Astrocyte (in vitro differentiated cells and primary cell): ENCODE measurements at regions not wholly inside any gene's neighbourhood (a gene's known extent, or its start where the extent isn't known, plus 50 kb on each side); places are given as distances from the start of the nearest gene placed in this dataset.
"Not testable (repeated sequence)": the region's sequence is repeated elsewhere in the genome, so short reads cannot be mapped to it uniquely, and the experiment has no call there.

ENCODE experiments used
- DNase-seq: peaks from one replicate; pipeline ENCODE4 v3.0.0-alpha.2; 2010; ENCODE audit warnings: low read depth
- FAIRE-seq: peaks from 2 replicates; lab custom pipeline; 2011; peaks lifted over from hg19 to GRCh38; lab: Jason Lieb, UNC
- H2AFZ ChIP-seq: 2 replicates; pipeline ENCODE4 v1.6.0; 2012; ENCODE audit warnings: low read depth, low read length, inconsistent platforms
- H3K27ac ChIP-seq: 2 replicates; pipeline ENCODE4 v1.5.1; 2011; ENCODE audit warnings: low read depth, low read length, inconsistent platforms
- H3K27me3 ChIP-seq: 2 replicates; pipeline ENCODE4 v1.6.0; 2011; ENCODE audit warnings: low read length, inconsistent platforms; ENCODE audit not compliant: insufficient read depth
- H3K36me3 ChIP-seq: 2 replicates; pipeline ENCODE4 v1.5.1; 2011; ENCODE audit warnings: low read length, inconsistent platforms; ENCODE audit not compliant: insufficient read depth
- H3K4me1 ChIP-seq: 2 replicates; pipeline ENCODE4 v1.5.1; 2011; ENCODE audit warnings: low read length, inconsistent platforms; ENCODE audit not compliant: insufficient read depth
- H3K4me2 ChIP-seq: 2 replicates; pipeline ENCODE4 v1.6.0; 2012; ENCODE audit warnings: low read length, inconsistent platforms
- H3K4me3 ChIP-seq: 2 replicates; pipeline ENCODE4 v1.5.1; 2011; ENCODE audit warnings: low read depth, mild to moderate bottlenecking, low read length, inconsistent platforms; ENCODE audit not compliant: insufficient read depth
- H3K79me2 ChIP-seq: 2 replicates; pipeline ENCODE4 v1.6.0; 2012; ENCODE audit warnings: mild to moderate bottlenecking, low read length, inconsistent platforms; ENCODE audit not compliant: insufficient read depth
- H3K9ac ChIP-seq: 2 replicates; pipeline ENCODE4 v1.6.0; 2012; ENCODE audit warnings: mild to moderate bottlenecking, low read length, inconsistent platforms
- H3K9me3 ChIP-seq: 2 replicates; pipeline ENCODE4 v1.5.1; 2012; ENCODE audit warnings: low read depth, mild to moderate bottlenecking, low read length, inconsistent platforms; ENCODE audit not compliant: insufficient read depth
- H4K20me1 ChIP-seq: 2 replicates; pipeline ENCODE4 v1.6.0; 2012; ENCODE audit warnings: low read length, inconsistent platforms; ENCODE audit not compliant: insufficient read depth
- H3K27ac Mint-ChIP-seq: one replicate; pipeline ENCODE4 v1.8.0; 2021; ENCODE audit warnings: mild to moderate bottlenecking, mixed read lengths; ENCODE audit not compliant: unreplicated experiment
- H3K27me3 Mint-ChIP-seq: one replicate; pipeline ENCODE4 v1.8.0; 2021; ENCODE audit warnings: low read depth, mixed read lengths; ENCODE audit not compliant: unreplicated experiment
- H3K36me3 Mint-ChIP-seq: one replicate; pipeline ENCODE4 v1.8.0; 2021; ENCODE audit warnings: low read depth, mixed read lengths; ENCODE audit not compliant: unreplicated experiment
- H3K4me1 Mint-ChIP-seq: one replicate; pipeline ENCODE4 v1.8.0; 2021; ENCODE audit warnings: low read depth, mixed read lengths; ENCODE audit not compliant: unreplicated experiment
- H3K4me3 Mint-ChIP-seq: one replicate; pipeline ENCODE4 v1.8.0; 2021; ENCODE audit warnings: mild to moderate bottlenecking, moderate library complexity, mixed read lengths; ENCODE audit not compliant: unreplicated experiment
- H3K9me3 Mint-ChIP-seq: one replicate; pipeline ENCODE4 v1.8.0; 2021; ENCODE audit warnings: mild to moderate bottlenecking, mixed read lengths; ENCODE audit not compliant: unreplicated experiment
- CTCF ChIP-seq: IDR thresholded peaks from 2 replicates; pipeline ENCODE4 v1.5.1; 2011; ENCODE audit warnings: low read depth, mild to moderate bottlenecking, inconsistent platforms, low read length, moderate library complexity; ENCODE audit not compliant: insufficient read depth
- EZH2 ChIP-seq: IDR thresholded peaks from 2 replicates; pipeline ENCODE4 v1.6.1; 2012; ENCODE audit warnings: mild to moderate bottlenecking, low read length, inconsistent platforms; ENCODE audit not compliant: insufficient read depth

- H3K27me3 Mint-ChIP-seq, result no peaks in the 10 kb centered on the region
- no peaks in the 10 kb centered on the region for H4K20me1 ChIP-seq
- FAIRE-seq, result no peak
- H3K36me3 ChIP-seq, result no peaks in the 10 kb centered on the region
- no peak overlapping the region for H3K27ac ChIP-seq
- H3K27ac Mint-ChIP-seq, result no peak overlapping the region
- TF ChIP-seq EZH2, result no peak
- DNase-seq, result no peak
- no peaks in the 10 kb centered on the region for H3K27me3 ChIP-seq
- no peak overlapping the region for H2AFZ ChIP-seq
- H3K79me2 ChIP-seq, result no peaks in the 10 kb centered on the region
- no peaks in the 10 kb centered on the region for H3K9me3 ChIP-seq
- no peaks in the 10 kb centered on the region for H3K4me1 ChIP-seq
- no peaks in the 10 kb centered on the region for H3K36me3 Mint-ChIP-seq
- H3K9ac ChIP-seq, result no peak overlapping the region
- H3K4me3 ChIP-seq, result no peak overlapping the region
- no peaks in the 10 kb centered on the region for H3K9me3 Mint-ChIP-seq
- H3K4me3 Mint-ChIP-seq, result no peak overlapping the region
- H3K4me1 Mint-ChIP-seq, result peaks cover 3% of the 10 kb centered on the region
- H3K4me2 ChIP-seq, result no peak overlapping the region
These were observed 197.7 kb downstream of the CTH start for GRCh38 chr1:70608815-70609214.

GRCh38 chr1:70610164-70610563, 199.1 kb downstream of the CTH start:
- not testable (repeated sequence) for FAIRE-seq, H3K9me3 Mint-ChIP-seq, H3K27me3 ChIP-seq

GRCh38 chr1:70616946-70617345, 205.9 kb downstream of the CTH start:
- Histone ChIP-seq H3K4me1 (no peaks in the 10 kb centered on the region), H3K4me2 (no peak overlapping the region), H3K27ac (no peak overlapping the region), H2AFZ (no peak overlapping the region), H3K9ac (no peak overlapping the region), H3K27me3 (no peaks in the 10 kb centered on the region), H3K4me3 (no peak overlapping the region), H4K20me1 (no peaks in the 10 kb centered on the region), H3K9me3 (no peaks in the 10 kb centered on the region), H3K36me3 (no peaks in the 10 kb centered on the region), H3K79me2 (no peaks in the 10 kb centered on the region)
- H3K9me3 Mint-ChIP-seq, result no peaks in the 10 kb centered on the region
- TF ChIP-seq EZH2, result no peak
- no peak for TF ChIP-seq CTCF
- no peaks in the 10 kb centered on the region for H3K4me1 Mint-ChIP-seq
- no peak for DNase-seq
- H3K27ac Mint-ChIP-seq, result no peak overlapping the region
- no peaks in the 10 kb centered on the region for H3K36me3 Mint-ChIP-seq
- no peaks in the 10 kb centered on the region for H3K27me3 Mint-ChIP-seq
- FAIRE-seq, result no peak
- no peak overlapping the region for H3K4me3 Mint-ChIP-seq

More at GRCh38 chr1:70610164-70610563, 199.1 kb downstream of the CTH start:
- not testable (repeated sequence) for H3K27me3 Mint-ChIP-seq, DNase-seq, H3K4me1 ChIP-seq, H3K79me2 ChIP-seq, H3K4me1 Mint-ChIP-seq, H3K27ac Mint-ChIP-seq, H3K4me2 ChIP-seq, H3K9me3 ChIP-seq, H3K4me3 Mint-ChIP-seq, H3K4me3 ChIP-seq, H3K36me3 Mint-ChIP-seq, H4K20me1 ChIP-seq, H3K9ac ChIP-seq, H2AFZ ChIP-seq, H3K27ac ChIP-seq, H3K36me3 ChIP-seq
